DOHH2 (cell line): ENCODE measurements at regions not wholly inside any gene's neighbourhood (a gene's known extent, or its start where the extent isn't known, plus 50 kb on each side); places are given as distances from the start of the nearest gene placed in this dataset.

Source experiments
- H3F3A ChIP-seq: fragments of 200-600 bp; sonication (generic), shearing (Covaris generic); 2 replicates; pipeline ENCODE4 v1.6.0; 2016; ENCODE audit warnings: antibody characterized with exemption, mild to moderate bottlenecking; ENCODE audit not compliant: control insufficient read depth, insufficient read depth
- H3K27ac ChIP-seq: fragments of 200-600 bp; sonication (generic); 2 replicates; pipeline ENCODE4 v1.5.1; 2014; ENCODE audit warnings: low read depth, mild to moderate bottlenecking, low read length, moderate library complexity
- H3K27me3 ChIP-seq: fragments of 200-600 bp; sonication (generic); 2 replicates; pipeline ENCODE4 v1.6.1; 2014; ENCODE audit warnings: mild to moderate bottlenecking, low read length, mixed read lengths; ENCODE audit not compliant: control insufficient read depth
- H3K36me3 ChIP-seq: fragments of 200-600 bp; sonication (generic); 2 replicates; pipeline ENCODE4 v1.6.1; 2014; ENCODE audit warnings: mild to moderate bottlenecking, low read length, moderate library complexity, mixed read lengths; ENCODE audit not compliant: control insufficient read depth
- H3K4me1 ChIP-seq: fragments of 200-600 bp; sonication (generic); 2 replicates; pipeline ENCODE4 v1.6.1; 2014; ENCODE audit warnings: mild to moderate bottlenecking, low read length, mixed read lengths; ENCODE audit not compliant: control insufficient read depth
- H3K4me2 ChIP-seq: fragments of 200-600 bp; sonication (generic); 2 replicates; pipeline ENCODE4 v1.6.0; 2014; ENCODE audit warnings: mild to moderate bottlenecking, low read length, moderate library complexity
- H3K4me3 ChIP-seq: fragments of 200-600 bp; sonication (generic); 2 replicates; pipeline ENCODE4 v1.5.1; 2014; ENCODE audit warnings: mild to moderate bottlenecking, low read length, mixed read lengths
- H3K79me2 ChIP-seq: fragments of 200-600 bp; sonication (generic); 2 replicates; pipeline ENCODE4 v1.6.1; 2014; ENCODE audit warnings: mild to moderate bottlenecking, low read length, mixed read lengths; ENCODE audit not compliant: control insufficient read depth
- H3K9me2 ChIP-seq: fragments of 200-600 bp; sonication (generic); replicated peaks from 2 replicates; pipeline ENCODE4 v1.6.1; 2014; ENCODE audit warnings: mild to moderate bottlenecking, low read length, mixed read lengths; ENCODE audit not compliant: control insufficient read depth
- H3K9me3 ChIP-seq: fragments of 200-600 bp; sonication (generic); 2 replicates; pipeline ENCODE4 v1.6.1; 2014; ENCODE audit warnings: antibody characterized with exemption, low read length, mixed read lengths; ENCODE audit not compliant: control insufficient read depth, insufficient read depth
- H4K20me1 ChIP-seq: fragments of 200-600 bp; sonication (generic); 2 replicates; pipeline ENCODE4 v1.6.0; 2014; ENCODE audit warnings: low read depth, mild to moderate bottlenecking, antibody characterized with exemption, low read length, moderate library complexity; ENCODE audit not compliant: control insufficient read depth, insufficient read depth
- CTCF ChIP-seq: fragments of 200-600 bp; sonication (generic); IDR thresholded peaks from one replicate; pipeline ENCODE4 v1.5.1; 2014; ENCODE audit warnings: antibody characterized with exemption, mild to moderate bottlenecking, low read depth, low read length; ENCODE audit not compliant: poor library complexity, severe bottlenecking
- EZH2phosphoT487 ChIP-seq: fragments of 200-600 bp; sonication (generic); IDR thresholded peaks from 2 replicates; pipeline ENCODE4 v1.6.1; 2017; ENCODE audit warnings: borderline replicate concordance, mild to moderate bottlenecking, antibody characterized with exemption, low read length, moderate library complexity, mixed read lengths

DNA sequence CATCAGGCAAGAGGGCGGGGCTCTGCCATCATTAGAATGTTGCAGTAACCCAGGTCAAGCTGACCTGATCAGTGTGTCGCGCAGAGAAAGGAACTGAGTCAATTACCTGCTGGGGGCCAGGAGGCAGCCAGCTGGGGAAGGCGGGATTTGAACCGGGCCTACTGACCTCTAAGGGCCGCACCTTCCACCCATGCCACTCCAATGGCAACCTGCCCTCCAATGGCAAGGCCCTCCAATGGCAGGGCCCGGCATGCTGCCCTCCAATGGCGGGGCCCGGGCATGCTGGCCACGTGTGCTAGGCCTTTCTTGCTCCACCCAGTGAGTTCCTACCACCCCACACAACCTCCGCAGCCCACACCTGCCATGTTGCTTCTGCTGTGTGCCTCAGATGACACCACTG lies 407.6 kb downstream of the CTTN start:
- H3K27me3 ChIP-seq: no peaks in the 10 kb centered on the region
- H3K4me3 ChIP-seq: no peak overlapping the region
- no peaks in the 10 kb centered on the region for H3K9me2 ChIP-seq
- no peaks in the 10 kb centered on the region for H3K9me3 ChIP-seq
- no peaks in the 10 kb centered on the region for H3K36me3 ChIP-seq
- H4K20me1 ChIP-seq: no peaks in the 10 kb centered on the region
- no peaks in the 10 kb centered on the region for H3K4me1 ChIP-seq
- no peaks in the 10 kb centered on the region for H3K79me2 ChIP-seq
- no peaks in the 10 kb centered on the region for H3F3A ChIP-seq
- H3K27ac ChIP-seq: no peak overlapping the region
- no peak overlapping the region for H3K4me2 ChIP-seq
- TF ChIP-seq CTCF: no peak
- no peak for TF ChIP-seq EZH2phosphoT487

DNA sequence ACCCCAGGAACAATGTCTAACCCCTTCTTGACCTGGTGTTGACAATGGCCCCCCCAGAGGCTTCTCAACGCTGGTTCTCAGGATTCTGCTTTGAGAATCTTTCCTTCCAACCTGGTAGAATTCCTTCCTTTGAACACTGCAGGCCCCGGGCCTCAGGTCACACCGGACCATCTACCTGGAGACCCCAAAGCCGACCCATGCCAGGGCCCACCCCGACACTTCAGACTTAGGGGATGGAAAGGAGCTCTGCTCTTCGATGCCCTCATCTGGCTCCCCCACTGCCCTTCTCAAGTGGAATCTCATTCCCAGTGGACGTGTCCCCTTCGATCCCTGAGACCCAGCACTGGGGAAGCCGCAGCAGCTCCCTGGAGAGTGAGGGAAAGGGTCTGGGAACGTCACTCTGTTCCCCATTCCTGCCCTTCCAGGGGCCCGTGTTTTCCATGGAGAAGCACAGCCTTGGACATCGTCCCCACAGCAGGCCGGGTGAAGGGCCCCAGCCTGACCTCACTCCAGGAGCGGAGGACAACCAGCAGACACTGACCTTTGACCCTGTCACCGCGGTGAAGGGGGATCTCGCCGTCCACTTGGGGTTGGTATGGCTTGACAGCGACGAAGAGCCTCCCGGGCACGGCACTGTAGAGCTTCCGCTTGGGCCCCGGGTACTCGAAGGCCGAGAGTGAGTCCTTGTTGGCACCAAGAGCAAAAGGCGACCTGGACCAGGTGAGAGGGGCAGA lies 408.3 kb downstream of the CTTN start:
- Histone ChIP-seq H3F3A (no peaks in the 10 kb centered on the region), H3K9me3 (no peaks in the 10 kb centered on the region), H3K9me2 (no peaks in the 10 kb centered on the region), H3K4me3 (no peak overlapping the region), H4K20me1 (no peaks in the 10 kb centered on the region), H3K4me1 (no peaks in the 10 kb centered on the region), H3K36me3 (no peaks in the 10 kb centered on the region), H3K27ac (no peak overlapping the region), H3K79me2 (no peaks in the 10 kb centered on the region), H3K4me2 (no peak overlapping the region), H3K27me3 (no peaks in the 10 kb centered on the region)
- TF ChIP-seq CTCF (no peak), EZH2phosphoT487 (no peak)

GRCh38 chr11:70807195-70807543 lies 408.8 kb downstream of the CTTN start:
- no peaks in the 10 kb centered on the region for H4K20me1 ChIP-seq
- H3K4me2 ChIP-seq: no peak overlapping the region
- H3K27me3 ChIP-seq: no peaks in the 10 kb centered on the region
- H3K79me2 ChIP-seq: no peaks in the 10 kb centered on the region
- H3K9me3 ChIP-seq: no peaks in the 10 kb centered on the region
- no peak for TF ChIP-seq EZH2phosphoT487
- no peak for TF ChIP-seq CTCF
- no peak overlapping the region for H3K4me3 ChIP-seq
- H3K9me2 ChIP-seq: no peaks in the 10 kb centered on the region
- H3F3A ChIP-seq: no peaks in the 10 kb centered on the region
- H3K36me3 ChIP-seq: no peaks in the 10 kb centered on the region
- no peak overlapping the region for H3K27ac ChIP-seq
- no peaks in the 10 kb centered on the region for H3K4me1 ChIP-seq
